Panc1 (cell line): ENCODE measurements at regions not wholly inside any gene's neighbourhood (a gene's known extent, or its start where the extent isn't known, plus 50 kb on each side); places are given as distances from the start of the nearest gene placed in this dataset.

ENCODE experiments used
- TF ChIP-seq, protein P1 (sequence below): fragments of 450-650 bp; IDR thresholded peaks from 2 replicates; pipeline ENCODE4 v1.5.1; 2017; ENCODE audit warnings: mild to moderate bottlenecking
- TF ChIP-seq, protein P2 (sequence below), 2 experiments: IDR thresholded peaks; 2 replicates each; pipeline ENCODE4 v1.6.1; 2011 to 2012; ENCODE audit warnings: low read depth in 2 of 2, control low read depth in 1 of 2, low read length in 1 of 2, mild to moderate bottlenecking in 1 of 2, moderate library complexity in 1 of 2; ENCODE audit not compliant: insufficient read depth in 1 of 2

- TF ChIP-seq, protein P1, sequence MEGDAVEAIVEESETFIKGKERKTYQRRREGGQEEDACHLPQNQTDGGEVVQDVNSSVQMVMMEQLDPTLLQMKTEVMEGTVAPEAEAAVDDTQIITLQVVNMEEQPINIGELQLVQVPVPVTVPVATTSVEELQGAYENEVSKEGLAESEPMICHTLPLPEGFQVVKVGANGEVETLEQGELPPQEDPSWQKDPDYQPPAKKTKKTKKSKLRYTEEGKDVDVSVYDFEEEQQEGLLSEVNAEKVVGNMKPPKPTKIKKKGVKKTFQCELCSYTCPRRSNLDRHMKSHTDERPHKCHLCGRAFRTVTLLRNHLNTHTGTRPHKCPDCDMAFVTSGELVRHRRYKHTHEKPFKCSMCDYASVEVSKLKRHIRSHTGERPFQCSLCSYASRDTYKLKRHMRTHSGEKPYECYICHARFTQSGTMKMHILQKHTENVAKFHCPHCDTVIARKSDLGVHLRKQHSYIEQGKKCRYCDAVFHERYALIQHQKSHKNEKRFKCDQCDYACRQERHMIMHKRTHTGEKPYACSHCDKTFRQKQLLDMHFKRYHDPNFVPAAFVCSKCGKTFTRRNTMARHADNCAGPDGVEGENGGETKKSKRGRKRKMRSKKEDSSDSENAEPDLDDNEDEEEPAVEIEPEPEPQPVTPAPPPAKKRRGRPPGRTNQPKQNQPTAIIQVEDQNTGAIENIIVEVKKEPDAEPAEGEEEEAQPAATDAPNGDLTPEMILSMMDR: no peak
- TF ChIP-seq, protein P2, sequence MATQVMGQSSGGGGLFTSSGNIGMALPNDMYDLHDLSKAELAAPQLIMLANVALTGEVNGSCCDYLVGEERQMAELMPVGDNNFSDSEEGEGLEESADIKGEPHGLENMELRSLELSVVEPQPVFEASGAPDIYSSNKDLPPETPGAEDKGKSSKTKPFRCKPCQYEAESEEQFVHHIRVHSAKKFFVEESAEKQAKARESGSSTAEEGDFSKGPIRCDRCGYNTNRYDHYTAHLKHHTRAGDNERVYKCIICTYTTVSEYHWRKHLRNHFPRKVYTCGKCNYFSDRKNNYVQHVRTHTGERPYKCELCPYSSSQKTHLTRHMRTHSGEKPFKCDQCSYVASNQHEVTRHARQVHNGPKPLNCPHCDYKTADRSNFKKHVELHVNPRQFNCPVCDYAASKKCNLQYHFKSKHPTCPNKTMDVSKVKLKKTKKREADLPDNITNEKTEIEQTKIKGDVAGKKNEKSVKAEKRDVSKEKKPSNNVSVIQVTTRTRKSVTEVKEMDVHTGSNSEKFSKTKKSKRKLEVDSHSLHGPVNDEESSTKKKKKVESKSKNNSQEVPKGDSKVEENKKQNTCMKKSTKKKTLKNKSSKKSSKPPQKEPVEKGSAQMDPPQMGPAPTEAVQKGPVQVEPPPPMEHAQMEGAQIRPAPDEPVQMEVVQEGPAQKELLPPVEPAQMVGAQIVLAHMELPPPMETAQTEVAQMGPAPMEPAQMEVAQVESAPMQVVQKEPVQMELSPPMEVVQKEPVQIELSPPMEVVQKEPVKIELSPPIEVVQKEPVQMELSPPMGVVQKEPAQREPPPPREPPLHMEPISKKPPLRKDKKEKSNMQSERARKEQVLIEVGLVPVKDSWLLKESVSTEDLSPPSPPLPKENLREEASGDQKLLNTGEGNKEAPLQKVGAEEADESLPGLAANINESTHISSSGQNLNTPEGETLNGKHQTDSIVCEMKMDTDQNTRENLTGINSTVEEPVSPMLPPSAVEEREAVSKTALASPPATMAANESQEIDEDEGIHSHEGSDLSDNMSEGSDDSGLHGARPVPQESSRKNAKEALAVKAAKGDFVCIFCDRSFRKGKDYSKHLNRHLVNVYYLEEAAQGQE (IDR thresholded peaks at IDR 0.05; ENCODE audit: insufficient read depth in 1 of 2, low read depth in 2 of 2, low read length in 1 of 2): no peak
Observed at GRCh38 chr4:24743927-24744326, 51.4 kb upstream of the SOD3 start.
